22Rv1 (cell line): ENCODE measurements at regions not wholly inside any gene's neighbourhood (a gene's known extent, or its start where the extent isn't known, plus 50 kb on each side); places are given as distances from the start of the nearest gene placed in this dataset.

ENCODE experiments used
- H3K27ac ChIP-seq: fragments of 450-650 bp; 2 replicates; pipeline ENCODE4 v1.5.1; 2017
- CTCF ChIP-seq: fragments of 450-650 bp; IDR thresholded peaks from 2 replicates; pipeline ENCODE4 v1.5.1; 2017; ENCODE audit warnings: mild to moderate bottlenecking
- ZFX ChIP-seq: fragments of 450-650 bp; IDR thresholded peaks from 2 replicates; pipeline ENCODE4 v1.6.1; 2017; ENCODE audit warnings: antibody characterized with exemption, borderline replicate concordance

GRCh38 chr6:14986370-14986769 lies 259.5 kb upstream of the JARID2 start:
- H3K27ac ChIP-seq: no peak overlapping the region
- TF ChIP-seq ZFX (no peak), CTCF (no peak)

- TF ChIP-seq CTCF (no peak), ZFX (no peak)
- H3K27ac ChIP-seq: no peak overlapping the region
These were observed 258.4 kb upstream of the JARID2 start for GRCh38 chr6:14987490-14987889.

GRCh38 chr6:14992382-14992781 lies 253.5 kb upstream of the JARID2 start:
- TF ChIP-seq ZFX (no peak), CTCF (no peak)
- no peak overlapping the region for H3K27ac ChIP-seq

GRCh38 chr6:14995208-14995607 lies 250.7 kb upstream of the JARID2 start:
- no peak overlapping the region for H3K27ac ChIP-seq
- no peak for TF ChIP-seq CTCF
- TF ChIP-seq ZFX: no peak

- no peak for TF ChIP-seq CTCF
- no peak for TF ChIP-seq ZFX
- H3K27ac ChIP-seq: no peak overlapping the region
These were observed 249.8 kb upstream of the JARID2 start for GRCh38 chr6:14995966-14996602.

- TF ChIP-seq ZFX (no peak), CTCF (no peak)
- no peak overlapping the region for H3K27ac ChIP-seq
These were observed 249.0 kb upstream of the JARID2 start for GRCh38 chr6:14996892-14997291.

GRCh38 chr6:14997507-14997906 lies 248.4 kb upstream of the JARID2 start:
- TF ChIP-seq CTCF (no peak), ZFX (no peak)
- H3K27ac ChIP-seq: no peak overlapping the region
